Smooth muscle cell (in vitro differentiated cells): ENCODE measurements at regions not wholly inside any gene's neighbourhood (a gene's known extent, or its start where the extent isn't known, plus 50 kb on each side); places are given as distances from the start of the nearest gene placed in this dataset.
"Not testable (repeated sequence)": the region's sequence is repeated elsewhere in the genome, so short reads cannot be mapped to it uniquely, and the experiment has no call there.

Source experiments
- DNase-seq: peaks from one replicate; lab custom pipeline; 2025; ENCODE audit not compliant: unreplicated experiment; lab: John Stamatoyannopoulos, UW
- H2AFZ ChIP-seq: fragments of 200-600 bp; sonication (generic); 2 replicates; pipeline ENCODE4 v1.6.0; 2016; ENCODE audit warnings: antibody characterized with exemption, low read depth, mild to moderate bottlenecking
- H3F3A ChIP-seq: fragments of 200-600 bp; sonication (generic); 2 replicates; pipeline ENCODE4 v1.6.0; 2017; ENCODE audit warnings: antibody characterized with exemption, low read depth
- H3K27ac ChIP-seq: fragments of 200-600 bp; sonication (generic); 2 replicates; pipeline ENCODE4 v1.5.1; 2016; ENCODE audit warnings: low read depth, mild to moderate bottlenecking
- H3K27me3 ChIP-seq: fragments of 200-600 bp; sonication (generic); 2 replicates; pipeline ENCODE4 v1.6.1; 2016; ENCODE audit warnings: low read depth, mild to moderate bottlenecking
- H3K36me3 ChIP-seq: fragments of 200-600 bp; sonication (generic); 2 replicates; pipeline ENCODE4 v1.5.1; 2016; ENCODE audit warnings: low read depth
- H3K4me1 ChIP-seq: fragments of 200-600 bp; sonication (generic); 2 replicates; pipeline ENCODE4 v1.5.1; 2016; ENCODE audit warnings: low read depth
- H3K4me2 ChIP-seq: fragments of 200-600 bp; sonication (generic); 2 replicates; pipeline ENCODE4 v1.6.0; 2016; ENCODE audit warnings: mild to moderate bottlenecking
- H3K4me3 ChIP-seq: fragments of 200-600 bp; sonication (generic); 2 replicates; pipeline ENCODE4 v1.5.1; 2016; ENCODE audit warnings: mild to moderate bottlenecking
- H3K79me2 ChIP-seq: fragments of 200-600 bp; sonication (generic); 2 replicates; pipeline ENCODE4 v1.6.0; 2016; ENCODE audit warnings: low read depth, mild to moderate bottlenecking
- H3K9ac ChIP-seq: fragments of 200-600 bp; sonication (generic); 2 replicates; pipeline ENCODE4 v1.6.0; 2016; ENCODE audit warnings: low read depth
- H3K9me3 ChIP-seq: fragments of 200-600 bp; sonication (generic); replicated peaks from 2 replicates; pipeline ENCODE4 v1.5.1; 2016; ENCODE audit warnings: low read depth
- H4K20me1 ChIP-seq: fragments of 200-600 bp; sonication (generic); 2 replicates; pipeline ENCODE4 v1.6.0; 2016; ENCODE audit warnings: low read depth
- WGBS: methylation state at CpG from one replicate; pipeline ENCODE4 v1.1.7; 2016; ENCODE audit warnings: low lambda C conversion rate; 5-methylcytosine and 5-hydroxymethylcytosine counted together
- TF ChIP-seq, protein P1 (sequence below): fragments of 200-600 bp; sonication (generic); IDR thresholded peaks from 2 replicates; pipeline ENCODE4 v1.5.1; 2017; ENCODE audit warnings: borderline replicate concordance, mild to moderate bottlenecking, antibody characterized with exemption; ENCODE audit not compliant: insufficient read depth, poor library complexity, severe bottlenecking

DNA sequence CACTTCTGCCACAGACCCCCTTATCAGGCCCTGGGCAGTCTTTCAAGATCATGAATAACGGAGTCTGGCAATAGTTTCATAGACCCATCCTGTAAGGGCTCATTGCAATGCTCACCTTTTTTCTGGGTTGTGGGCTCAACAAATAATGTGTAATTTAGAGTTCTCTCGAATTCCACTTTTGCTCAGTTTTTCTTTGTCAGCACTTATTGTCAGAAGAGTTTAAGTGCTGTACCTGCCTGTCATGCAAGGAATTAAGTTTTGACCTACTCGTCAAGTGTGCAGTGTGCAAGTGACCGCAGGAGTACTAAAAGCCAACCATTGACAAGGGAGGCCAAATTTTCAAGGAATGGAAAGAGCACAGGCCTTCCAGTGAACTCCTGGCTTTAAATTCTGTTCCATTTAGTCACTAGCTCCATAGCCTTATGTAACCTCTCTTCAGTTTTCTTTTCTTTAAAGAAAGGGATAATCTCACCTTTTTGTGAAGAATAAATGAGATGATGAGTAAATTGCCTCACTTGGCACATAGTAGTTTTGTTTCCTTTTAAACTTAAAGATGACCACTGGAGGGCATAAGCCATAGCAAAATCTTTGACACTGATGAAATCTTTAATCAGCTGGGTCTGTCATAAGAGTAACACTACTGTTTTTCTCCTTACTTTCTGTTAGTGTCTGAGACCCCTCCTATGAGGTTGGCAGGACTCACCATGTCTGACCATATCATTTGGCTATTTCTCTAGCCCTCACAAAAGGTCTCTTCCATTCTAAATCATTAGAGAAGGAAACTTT lies 313.3 kb downstream of the TYW1 start:
- H3K36me3 ChIP-seq: peaks cover 12% of the 10 kb centered on the region
- H3K4me2 ChIP-seq: no peak overlapping the region
- H3K9me3 ChIP-seq: no peaks in the 10 kb centered on the region
- H3K79me2 ChIP-seq: peaks cover 6% of the 10 kb centered on the region
- 98% methylated on average over 4 of the region's 4 CpGs for WGBS
- no peaks in the 10 kb centered on the region for H3F3A ChIP-seq
- H3K27me3 ChIP-seq: no peaks in the 10 kb centered on the region
- H3K4me3 ChIP-seq: no peak overlapping the region
- no peak overlapping the region for H3K9ac ChIP-seq
- no peak overlapping the region for H3K27ac ChIP-seq
- no peak overlapping the region for H2AFZ ChIP-seq
- no peaks in the 10 kb centered on the region for H4K20me1 ChIP-seq
- TF ChIP-seq, protein P1, sequence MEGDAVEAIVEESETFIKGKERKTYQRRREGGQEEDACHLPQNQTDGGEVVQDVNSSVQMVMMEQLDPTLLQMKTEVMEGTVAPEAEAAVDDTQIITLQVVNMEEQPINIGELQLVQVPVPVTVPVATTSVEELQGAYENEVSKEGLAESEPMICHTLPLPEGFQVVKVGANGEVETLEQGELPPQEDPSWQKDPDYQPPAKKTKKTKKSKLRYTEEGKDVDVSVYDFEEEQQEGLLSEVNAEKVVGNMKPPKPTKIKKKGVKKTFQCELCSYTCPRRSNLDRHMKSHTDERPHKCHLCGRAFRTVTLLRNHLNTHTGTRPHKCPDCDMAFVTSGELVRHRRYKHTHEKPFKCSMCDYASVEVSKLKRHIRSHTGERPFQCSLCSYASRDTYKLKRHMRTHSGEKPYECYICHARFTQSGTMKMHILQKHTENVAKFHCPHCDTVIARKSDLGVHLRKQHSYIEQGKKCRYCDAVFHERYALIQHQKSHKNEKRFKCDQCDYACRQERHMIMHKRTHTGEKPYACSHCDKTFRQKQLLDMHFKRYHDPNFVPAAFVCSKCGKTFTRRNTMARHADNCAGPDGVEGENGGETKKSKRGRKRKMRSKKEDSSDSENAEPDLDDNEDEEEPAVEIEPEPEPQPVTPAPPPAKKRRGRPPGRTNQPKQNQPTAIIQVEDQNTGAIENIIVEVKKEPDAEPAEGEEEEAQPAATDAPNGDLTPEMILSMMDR: no peak
- no peaks in the 10 kb centered on the region for H3K4me1 ChIP-seq
- DNase-seq: no peak

DNA sequence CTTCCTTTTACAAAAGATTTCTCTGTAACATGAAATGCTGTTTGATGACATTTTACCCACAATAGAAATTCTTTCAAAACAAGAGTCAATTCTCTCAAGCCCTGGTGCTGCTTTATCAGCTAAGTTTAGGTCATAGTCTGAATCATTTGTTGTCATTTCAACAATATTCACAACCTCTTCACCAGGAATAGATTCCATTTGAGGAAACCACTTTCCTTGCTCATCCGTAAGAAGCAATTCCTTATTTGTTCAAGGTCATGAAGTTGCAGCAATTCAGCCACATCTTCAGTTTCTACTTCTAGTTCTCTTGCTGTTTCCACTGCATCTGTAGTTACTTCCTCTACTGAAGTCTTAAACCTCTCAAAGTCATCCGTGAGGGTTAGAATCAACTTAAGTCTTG lies 315.3 kb downstream of the TYW1 start:
- H3K27ac ChIP-seq: no peak overlapping the region
- WGBS: 83% methylated on average over 2 of the region's 2 CpGs
- H4K20me1 ChIP-seq: no peaks in the 10 kb centered on the region
- no peaks in the 10 kb centered on the region for H3K9me3 ChIP-seq
- H3K4me2 ChIP-seq: no peak overlapping the region
- no peaks in the 10 kb centered on the region for H3K4me1 ChIP-seq
- H3K9ac ChIP-seq: no peak overlapping the region
- no peaks in the 10 kb centered on the region for H3K27me3 ChIP-seq
- H2AFZ ChIP-seq: no peak overlapping the region
- H3K4me3 ChIP-seq: no peak overlapping the region
- no peaks in the 10 kb centered on the region for H3K79me2 ChIP-seq
- no peak for DNase-seq
- no peaks in the 10 kb centered on the region for H3F3A ChIP-seq
- TF ChIP-seq, protein P1: no peak
- peaks cover 12% of the 10 kb centered on the region for H3K36me3 ChIP-seq

DNA sequence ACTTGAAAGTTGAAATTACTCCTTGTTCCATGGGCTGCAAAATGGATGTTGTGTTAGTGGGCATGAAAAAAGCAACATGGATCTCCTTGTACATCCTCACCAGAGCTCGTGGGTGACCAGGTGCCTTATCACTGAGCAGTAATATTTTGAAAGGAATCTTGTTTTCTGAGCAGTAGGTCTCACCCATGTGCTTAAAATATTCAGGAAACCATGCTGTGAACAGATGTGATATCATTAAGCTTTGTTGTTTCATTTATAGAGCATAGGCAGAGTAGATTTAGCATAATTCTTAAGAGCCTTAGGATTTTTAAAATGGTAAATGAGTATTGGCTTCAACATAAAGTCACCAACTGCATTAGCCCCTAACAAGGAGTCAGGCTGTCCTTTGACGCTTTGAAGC lies 316.6 kb downstream of the TYW1 start:
- TF ChIP-seq, protein P1: no peak
- no peak overlapping the region for H3K4me2 ChIP-seq
- no peak for DNase-seq
- no peak overlapping the region for H3K9ac ChIP-seq
- no peaks in the 10 kb centered on the region for H4K20me1 ChIP-seq
- H3F3A ChIP-seq: no peaks in the 10 kb centered on the region
- whole genome bisulfite sequencing: 100% methylated on average over 2 of the region's 2 CpGs
- no peaks in the 10 kb centered on the region for H3K27me3 ChIP-seq
- no peak overlapping the region for H2AFZ ChIP-seq
- no peak overlapping the region for H3K4me3 ChIP-seq
- no peak overlapping the region for H3K27ac ChIP-seq
- no peaks in the 10 kb centered on the region for H3K4me1 ChIP-seq
- no peaks in the 10 kb centered on the region for H3K79me2 ChIP-seq
- H3K9me3 ChIP-seq: no peaks in the 10 kb centered on the region
- peaks cover 12% of the 10 kb centered on the region for H3K36me3 ChIP-seq

DNA sequence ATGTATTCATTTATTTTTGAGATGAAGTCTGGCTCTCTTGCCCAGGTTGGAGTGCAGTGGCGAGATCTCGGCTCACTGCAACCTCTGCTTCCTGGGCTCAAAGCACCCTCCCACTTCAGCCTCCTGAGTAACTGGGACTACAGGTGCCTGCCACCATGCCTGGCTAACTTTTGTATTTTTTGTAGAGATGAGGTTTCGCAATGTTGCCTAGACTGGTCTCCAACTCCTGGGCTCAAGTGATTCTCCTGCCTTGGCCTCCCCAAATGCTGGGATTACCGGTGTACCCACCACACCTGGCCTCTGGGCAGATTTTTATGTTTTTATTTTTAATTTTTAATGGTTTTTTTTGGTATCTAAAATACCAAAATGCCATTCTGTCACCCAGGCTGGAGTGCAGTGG lies 320.3 kb downstream of the TYW1 start:
- H3K9me3 ChIP-seq, H4K20me1 ChIP-seq, H3K4me3 ChIP-seq, H2AFZ ChIP-seq, H3K27me3 ChIP-seq, H3K36me3 ChIP-seq, H3F3A ChIP-seq, DNase-seq, H3K79me2 ChIP-seq, H3K4me1 ChIP-seq, H3K4me2 ChIP-seq, H3K9ac ChIP-seq, H3K27ac ChIP-seq: not testable (repeated sequence)
- 96% methylated on average over 4 of the region's 4 CpGs for WGBS

DNA sequence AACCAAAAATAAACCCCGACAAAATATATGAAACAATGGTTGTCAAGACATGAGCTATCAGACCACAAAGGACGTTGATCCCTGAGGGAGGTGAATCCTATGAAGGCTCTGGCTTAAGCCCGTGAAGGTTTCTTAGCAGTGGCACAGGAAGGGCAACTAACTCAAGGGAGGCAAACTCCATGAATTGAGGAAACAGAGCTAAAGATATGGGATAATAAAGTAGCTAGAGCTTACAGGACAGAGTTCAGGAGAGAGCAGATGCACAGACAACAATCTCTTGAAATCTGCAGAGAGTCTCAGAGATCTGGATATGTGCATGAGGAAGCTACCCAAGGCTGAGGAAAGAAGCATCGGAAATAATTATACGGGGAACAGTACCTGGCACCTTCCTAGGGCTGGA lies 331.6 kb downstream of the TYW1 start:
- DNase-seq, H3F3A ChIP-seq, H3K36me3 ChIP-seq, H3K27me3 ChIP-seq, H3K9ac ChIP-seq, H3K79me2 ChIP-seq, H3K27ac ChIP-seq, H3K9me3 ChIP-seq, H4K20me1 ChIP-seq, H2AFZ ChIP-seq, H3K4me2 ChIP-seq, H3K4me1 ChIP-seq, H3K4me3 ChIP-seq: not testable (repeated sequence)
- 71% methylated on average over 4 of the region's 5 CpGs for WGBS

DNA sequence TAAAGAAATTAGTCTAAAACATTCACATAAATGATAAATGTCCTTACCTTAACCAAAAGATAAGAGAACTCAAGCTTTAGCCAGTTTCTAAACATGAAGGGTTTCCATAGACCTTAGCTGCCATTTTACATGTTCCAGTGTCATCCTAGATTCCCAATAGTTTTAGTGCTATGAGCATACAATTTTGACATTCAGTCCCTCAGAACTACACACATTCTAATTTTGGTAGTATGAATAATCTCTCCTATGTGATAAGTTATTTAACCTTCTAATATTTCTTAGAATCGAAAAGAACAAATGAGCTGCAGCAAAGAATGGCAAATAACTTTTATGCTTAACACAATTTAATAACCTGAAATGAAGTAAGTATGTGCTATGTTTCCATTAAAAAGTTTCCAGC lies 338.5 kb downstream of the TYW1 start:
- H3K27ac ChIP-seq, H3K9ac ChIP-seq, H4K20me1 ChIP-seq, H3F3A ChIP-seq, DNase-seq, H3K4me3 ChIP-seq, H3K4me1 ChIP-seq, H3K4me2 ChIP-seq, H3K27me3 ChIP-seq, H3K36me3 ChIP-seq, H3K9me3 ChIP-seq, H3K79me2 ChIP-seq, H2AFZ ChIP-seq: not testable (repeated sequence)
- 94% methylated on average over 1 of the region's 1 CpG for WGBS
